OCI-LY3 (cell line): ENCODE measurements at regions not wholly inside any gene's neighbourhood (a gene's known extent, or its start where the extent isn't known, plus 50 kb on each side); places are given as distances from the start of the nearest gene placed in this dataset.

Source experiments
- H2AFZ ChIP-seq: fragments of 200-600, 300-600 bp; shearing (Covaris generic); 2 replicates; pipeline ENCODE4 v1.6.0; 2014; ENCODE audit warnings: antibody characterized with exemption, low read depth, low read length
- H3K27ac ChIP-seq: fragments of 200-600, 300-600 bp; sonication (generic); 2 replicates; pipeline ENCODE4 v1.5.1; 2014; ENCODE audit warnings: mild to moderate bottlenecking, low read length, moderate library complexity, mixed read lengths
- H3K27me3 ChIP-seq: fragments of 200-600, 300-600 bp; sonication (generic); 2 replicates; pipeline ENCODE4 v1.6.1; 2014; ENCODE audit warnings: low read depth, low read length, mixed read lengths
- H3K36me3 ChIP-seq: fragments of 200-600, 300-600 bp; sonication (generic); replicated peaks from 2 replicates; pipeline ENCODE3; 2014; ENCODE audit warnings: low read depth, low read length, mixed read lengths
- H3K4me1 ChIP-seq: fragments of 300-600, 200-600 bp; sonication (generic); 2 replicates; pipeline ENCODE4 v1.6.1; 2014; ENCODE audit warnings: low read length, mixed read lengths
- H3K4me2 ChIP-seq: fragments of 200-600, 300-600 bp; sonication (generic); 2 replicates; pipeline ENCODE4 v1.6.1; 2014; ENCODE audit warnings: low read length, mixed read lengths
- H3K4me3 ChIP-seq: fragments of 300-600, 200-600 bp; sonication (generic); 2 replicates; pipeline ENCODE4 v1.5.1; 2014; ENCODE audit warnings: antibody characterized with exemption, mild to moderate bottlenecking, low read length, moderate library complexity
- H3K79me2 ChIP-seq: fragments of 300-600, 200-600 bp; shearing (Covaris generic); 2 replicates; pipeline ENCODE4 v1.6.1; 2014; ENCODE audit warnings: mild to moderate bottlenecking, low read length, mixed read lengths
- H3K9ac ChIP-seq: fragments of 300-600, 200-600 bp; shearing (Covaris generic); 2 replicates; pipeline ENCODE4 v1.6.0; 2014; ENCODE audit warnings: mild to moderate bottlenecking, low read length, moderate library complexity
- H3K9me3 ChIP-seq: fragments of 200-600, 300-600 bp; shearing (Covaris generic); 2 replicates; pipeline ENCODE4 v1.6.1; 2014; ENCODE audit warnings: low read length, mixed read lengths; ENCODE audit not compliant: insufficient read depth
- H4K20me1 ChIP-seq: fragments of 200-600, 300-600 bp; sonication (generic); 2 replicates; pipeline ENCODE4 v1.6.1; 2016; ENCODE audit warnings: low read length, mixed read lengths; ENCODE audit not compliant: insufficient read depth
- EZH2phosphoT487 ChIP-seq: fragments of 200-600 bp; shearing (Covaris generic); IDR thresholded peaks from 2 replicates; pipeline ENCODE4 v1.6.1; 2018; ENCODE audit warnings: antibody characterized with exemption, mixed run types, low read depth
- TF ChIP-seq, protein P1 (sequence below): fragments of 200-600, 300-600 bp; sonication (generic); IDR thresholded peaks from 2 replicates; pipeline ENCODE4 v1.5.1; 2014; ENCODE audit warnings: antibody characterized with exemption, low read length, low read depth

DNA sequence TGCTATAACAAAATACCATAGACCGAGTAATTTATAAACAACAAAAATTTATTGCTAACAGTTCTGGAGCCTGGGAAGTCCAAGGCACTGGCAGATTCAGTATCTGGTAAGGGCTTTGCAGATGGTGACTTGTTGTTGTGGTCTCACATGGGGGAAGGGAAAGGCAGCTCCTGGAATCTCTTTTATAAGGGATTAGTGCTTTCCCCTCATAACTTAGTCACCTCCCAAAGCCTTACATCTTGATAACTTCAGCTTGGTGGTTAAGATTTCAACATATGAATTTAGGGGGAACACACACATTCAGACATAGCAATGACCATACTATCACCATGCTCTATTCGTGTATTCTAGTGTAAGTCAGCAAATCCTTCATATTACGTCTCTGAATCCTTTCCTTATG lies 447.6 kb upstream of the TCF4 start:
- Histone ChIP-seq H3K27me3 (no peaks in the 10 kb centered on the region), H3K4me3 (no peak overlapping the region), H3K79me2 (no peaks in the 10 kb centered on the region), H3K36me3 (no peaks in the 10 kb centered on the region), H2AFZ (no peak overlapping the region), H3K4me2 (no peak overlapping the region), H3K27ac (no peak overlapping the region), H4K20me1 (no peaks in the 10 kb centered on the region), H3K4me1 (peaks cover 7% of the 10 kb centered on the region), H3K9me3 (peaks cover 15% of the 10 kb centered on the region), H3K9ac (no peak overlapping the region)
- TF ChIP-seq EZH2phosphoT487, result no peak
- TF ChIP-seq, protein P1, sequence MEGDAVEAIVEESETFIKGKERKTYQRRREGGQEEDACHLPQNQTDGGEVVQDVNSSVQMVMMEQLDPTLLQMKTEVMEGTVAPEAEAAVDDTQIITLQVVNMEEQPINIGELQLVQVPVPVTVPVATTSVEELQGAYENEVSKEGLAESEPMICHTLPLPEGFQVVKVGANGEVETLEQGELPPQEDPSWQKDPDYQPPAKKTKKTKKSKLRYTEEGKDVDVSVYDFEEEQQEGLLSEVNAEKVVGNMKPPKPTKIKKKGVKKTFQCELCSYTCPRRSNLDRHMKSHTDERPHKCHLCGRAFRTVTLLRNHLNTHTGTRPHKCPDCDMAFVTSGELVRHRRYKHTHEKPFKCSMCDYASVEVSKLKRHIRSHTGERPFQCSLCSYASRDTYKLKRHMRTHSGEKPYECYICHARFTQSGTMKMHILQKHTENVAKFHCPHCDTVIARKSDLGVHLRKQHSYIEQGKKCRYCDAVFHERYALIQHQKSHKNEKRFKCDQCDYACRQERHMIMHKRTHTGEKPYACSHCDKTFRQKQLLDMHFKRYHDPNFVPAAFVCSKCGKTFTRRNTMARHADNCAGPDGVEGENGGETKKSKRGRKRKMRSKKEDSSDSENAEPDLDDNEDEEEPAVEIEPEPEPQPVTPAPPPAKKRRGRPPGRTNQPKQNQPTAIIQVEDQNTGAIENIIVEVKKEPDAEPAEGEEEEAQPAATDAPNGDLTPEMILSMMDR, result no peak

DNA sequence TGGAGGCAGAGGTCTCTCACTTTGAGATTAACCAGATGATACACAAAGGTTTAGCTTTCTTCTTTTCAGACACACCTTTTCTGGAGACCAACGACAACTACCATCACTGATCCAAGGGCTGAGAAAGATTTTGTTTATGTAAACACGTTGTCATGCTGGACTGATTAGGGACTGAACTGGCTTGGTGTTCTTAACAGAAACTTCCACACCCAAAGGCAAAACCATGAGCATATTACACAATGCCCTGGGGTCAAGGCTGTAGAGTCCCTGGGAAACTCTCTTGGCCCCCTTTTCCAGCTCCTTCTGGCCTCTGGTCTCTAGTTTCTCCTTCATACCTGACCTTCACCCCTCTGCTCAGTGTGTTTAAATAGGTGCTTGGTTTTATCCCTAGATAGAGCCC lies 447.0 kb upstream of the TCF4 start:
- Histone ChIP-seq H3K27ac (no peak overlapping the region), H3K4me3 (no peak overlapping the region), H3K79me2 (no peaks in the 10 kb centered on the region), H3K9me3 (peaks cover 15% of the 10 kb centered on the region), H3K27me3 (no peaks in the 10 kb centered on the region), H3K4me2 (no peak overlapping the region), H3K9ac (no peak overlapping the region), H3K4me1 (peaks cover 7% of the 10 kb centered on the region), H4K20me1 (no peaks in the 10 kb centered on the region), H2AFZ (no peak overlapping the region), H3K36me3 (no peaks in the 10 kb centered on the region)
- TF ChIP-seq EZH2phosphoT487, result no peak
- TF ChIP-seq, protein P1, result no peak

DNA sequence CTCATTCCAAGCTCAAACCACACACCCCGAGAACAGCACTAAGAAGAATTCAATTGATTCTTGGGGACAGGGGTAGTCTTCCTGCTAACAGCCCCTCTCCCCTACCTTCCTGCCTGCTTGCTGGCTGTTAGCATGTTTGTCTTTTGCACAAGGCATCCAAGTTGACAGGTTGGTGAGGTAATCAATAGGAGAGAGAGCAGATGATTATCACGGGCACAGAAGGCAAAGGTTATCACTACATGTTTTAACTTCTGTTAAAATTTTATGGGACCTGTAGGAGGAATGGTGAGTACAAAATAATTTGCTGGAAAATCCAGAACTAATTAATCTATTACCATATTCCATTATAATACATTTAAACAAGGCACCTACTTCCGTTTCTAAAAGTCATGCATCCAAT lies 442.1 kb upstream of the TCF4 start:
- H3K36me3 ChIP-seq, result no peaks in the 10 kb centered on the region
- H2AFZ ChIP-seq, result no peak overlapping the region
- H3K4me1 ChIP-seq, result no peaks in the 10 kb centered on the region
- no peak overlapping the region for H3K9ac ChIP-seq
- H3K27ac ChIP-seq, result no peak overlapping the region
- H3K9me3 ChIP-seq, result peaks cover 15% of the 10 kb centered on the region
- H3K4me2 ChIP-seq, result no peak overlapping the region
- H3K79me2 ChIP-seq, result no peaks in the 10 kb centered on the region
- H3K4me3 ChIP-seq, result no peak overlapping the region
- H4K20me1 ChIP-seq, result no peaks in the 10 kb centered on the region
- no peaks in the 10 kb centered on the region for H3K27me3 ChIP-seq
- no peak for TF ChIP-seq EZH2phosphoT487
- TF ChIP-seq, protein P1, result no peak

DNA sequence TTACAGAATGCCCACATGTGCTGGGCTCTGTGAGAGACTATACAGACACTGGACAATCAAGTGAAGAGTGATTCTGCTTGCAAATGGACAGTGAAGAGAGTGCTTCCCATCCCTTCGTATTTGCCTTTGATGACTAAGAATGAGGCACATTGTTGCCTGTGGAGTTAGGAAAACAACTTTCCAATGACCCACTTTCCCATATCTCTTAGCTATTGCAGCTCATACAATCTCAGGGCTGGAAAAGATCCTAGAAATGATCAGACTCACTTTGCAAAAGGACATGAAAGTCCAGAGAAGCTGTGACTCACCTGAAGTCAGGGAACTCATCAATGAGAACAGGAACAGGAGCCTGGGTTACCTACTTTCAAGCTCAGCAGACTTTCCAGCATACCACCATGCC lies 440.5 kb upstream of the TCF4 start:
- H3K27me3 ChIP-seq, result no peaks in the 10 kb centered on the region
- H3K4me1 ChIP-seq, result no peaks in the 10 kb centered on the region
- H3K27ac ChIP-seq, result no peak overlapping the region
- H3K36me3 ChIP-seq, result no peaks in the 10 kb centered on the region
- no peak overlapping the region for H2AFZ ChIP-seq
- no peak overlapping the region for H3K4me3 ChIP-seq
- peaks cover 15% of the 10 kb centered on the region for H3K9me3 ChIP-seq
- no peak overlapping the region for H3K4me2 ChIP-seq
- no peaks in the 10 kb centered on the region for H4K20me1 ChIP-seq
- no peak overlapping the region for H3K9ac ChIP-seq
- no peaks in the 10 kb centered on the region for H3K79me2 ChIP-seq
- TF ChIP-seq, protein P1, result no peak
- TF ChIP-seq EZH2phosphoT487, result no peak
